ENCODE measurements at regions not wholly inside any gene's neighbourhood (a gene's known extent, or its start where the extent isn't known, plus 50 kb on each side); places are given as distances from the start of the nearest gene placed in this dataset.

- TF ChIP-seq, protein P1, sequence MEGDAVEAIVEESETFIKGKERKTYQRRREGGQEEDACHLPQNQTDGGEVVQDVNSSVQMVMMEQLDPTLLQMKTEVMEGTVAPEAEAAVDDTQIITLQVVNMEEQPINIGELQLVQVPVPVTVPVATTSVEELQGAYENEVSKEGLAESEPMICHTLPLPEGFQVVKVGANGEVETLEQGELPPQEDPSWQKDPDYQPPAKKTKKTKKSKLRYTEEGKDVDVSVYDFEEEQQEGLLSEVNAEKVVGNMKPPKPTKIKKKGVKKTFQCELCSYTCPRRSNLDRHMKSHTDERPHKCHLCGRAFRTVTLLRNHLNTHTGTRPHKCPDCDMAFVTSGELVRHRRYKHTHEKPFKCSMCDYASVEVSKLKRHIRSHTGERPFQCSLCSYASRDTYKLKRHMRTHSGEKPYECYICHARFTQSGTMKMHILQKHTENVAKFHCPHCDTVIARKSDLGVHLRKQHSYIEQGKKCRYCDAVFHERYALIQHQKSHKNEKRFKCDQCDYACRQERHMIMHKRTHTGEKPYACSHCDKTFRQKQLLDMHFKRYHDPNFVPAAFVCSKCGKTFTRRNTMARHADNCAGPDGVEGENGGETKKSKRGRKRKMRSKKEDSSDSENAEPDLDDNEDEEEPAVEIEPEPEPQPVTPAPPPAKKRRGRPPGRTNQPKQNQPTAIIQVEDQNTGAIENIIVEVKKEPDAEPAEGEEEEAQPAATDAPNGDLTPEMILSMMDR (conservative IDR thresholded peaks at IDR 0.05), result no peak
- TF ChIP-seq EZH2 (IDR thresholded peaks at IDR 0.05; ENCODE audit: low read depth), result no peak
These were observed 100.7 kb upstream of the MVB12B start for GRCh38 chr9:126225611-126226609.
